Stimulated activated CD8-positive, alpha-beta memory T cell treated with anti-CD3 and anti-CD28 coated beads, Interleukin-4, amount 100 ng/mL, for 4 hours (primary cell): ENCODE measurements at regions not wholly inside any gene's neighbourhood (a gene's known extent, or its start where the extent isn't known, plus 50 kb on each side); places are given as distances from the start of the nearest gene placed in this dataset.
"Not testable (repeated sequence)": the region's sequence is repeated elsewhere in the genome, so short reads cannot be mapped to it uniquely, and the experiment has no call there.

Experiments used
- DNase-seq, 2 donors: peaks; one replicate each; pipeline ENCODE4 v3.0.0-alpha.2; 2020; ENCODE audit warnings: low read depth in 2 of 2, low spot score in 1 of 2

DNA sequence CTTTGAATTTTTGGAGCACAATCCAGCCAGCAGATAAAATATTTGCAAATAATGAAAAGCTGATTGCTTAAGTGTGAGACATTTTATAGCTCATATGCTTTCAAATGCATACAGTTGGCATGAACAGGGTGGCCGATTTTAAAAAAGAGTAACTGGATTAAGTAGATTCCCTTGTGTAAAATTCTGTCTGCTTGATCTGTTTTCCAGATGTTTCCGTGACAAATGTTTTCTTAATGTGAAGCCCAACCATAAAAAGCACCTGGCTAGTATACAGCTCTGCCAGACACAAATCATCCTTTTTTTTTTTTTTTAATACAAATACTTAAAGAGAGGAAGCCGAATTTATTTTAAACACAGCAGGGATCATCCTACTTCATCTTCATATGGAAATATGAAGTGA lies 440.7 kb downstream of the CCER1 start:
- DNase-seq: no peak

GRCh38 chr12:90512518-90512917 lies 442.5 kb downstream of the CCER1 start:
- DNase-seq: no peak

- DNase-seq: no peak
These were observed 444.0 kb downstream of the CCER1 start for GRCh38 chr12:90510948-90511347.

DNA sequence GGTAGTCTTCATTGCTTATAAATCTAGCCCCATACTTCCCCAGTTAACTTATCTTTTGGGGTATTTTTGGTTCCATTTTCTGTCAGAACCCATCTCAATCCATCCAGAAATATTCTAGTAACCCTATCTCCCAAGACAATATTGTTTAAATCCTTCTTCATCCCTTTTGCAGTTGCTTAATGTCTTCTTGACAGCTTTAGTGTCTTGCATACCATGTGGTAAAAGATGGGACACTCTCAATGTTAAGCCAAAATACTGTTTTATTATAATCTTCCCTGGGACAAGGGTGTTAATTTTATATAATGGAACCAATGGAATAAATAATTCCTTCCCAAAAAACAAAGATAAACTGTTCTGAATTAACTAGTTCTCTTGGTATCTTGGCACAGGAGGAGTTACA lies 450.2 kb downstream of the CCER1 start:
- no peak for DNase-seq

- no peak for DNase-seq
These were observed 452.9 kb downstream of the CCER1 start for GRCh38 chr12:90502070-90502469.

GRCh38 chr12:90501412-90501811 lies 453.6 kb downstream of the CCER1 start:
- no peak for DNase-seq

DNA sequence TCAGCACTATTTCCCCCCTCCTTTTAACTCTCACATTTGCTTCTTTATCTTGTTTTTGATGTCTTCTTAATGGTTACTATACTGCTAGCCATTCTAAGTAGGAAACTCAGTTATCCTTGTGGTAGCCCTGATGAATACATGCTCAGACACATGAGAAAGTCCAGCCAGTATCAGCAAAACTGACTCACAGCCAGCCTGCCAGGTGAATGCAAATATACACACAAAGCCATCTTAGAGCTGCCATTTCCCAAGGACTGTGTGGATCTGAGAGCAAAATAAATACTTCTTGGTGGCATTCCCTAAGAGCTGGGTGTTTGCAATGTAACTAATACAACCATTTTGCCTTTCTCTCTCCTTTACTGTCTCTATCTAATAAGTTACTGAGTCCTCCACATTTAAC lies 455.2 kb downstream of the CCER1 start:
- no peak for DNase-seq

DNA sequence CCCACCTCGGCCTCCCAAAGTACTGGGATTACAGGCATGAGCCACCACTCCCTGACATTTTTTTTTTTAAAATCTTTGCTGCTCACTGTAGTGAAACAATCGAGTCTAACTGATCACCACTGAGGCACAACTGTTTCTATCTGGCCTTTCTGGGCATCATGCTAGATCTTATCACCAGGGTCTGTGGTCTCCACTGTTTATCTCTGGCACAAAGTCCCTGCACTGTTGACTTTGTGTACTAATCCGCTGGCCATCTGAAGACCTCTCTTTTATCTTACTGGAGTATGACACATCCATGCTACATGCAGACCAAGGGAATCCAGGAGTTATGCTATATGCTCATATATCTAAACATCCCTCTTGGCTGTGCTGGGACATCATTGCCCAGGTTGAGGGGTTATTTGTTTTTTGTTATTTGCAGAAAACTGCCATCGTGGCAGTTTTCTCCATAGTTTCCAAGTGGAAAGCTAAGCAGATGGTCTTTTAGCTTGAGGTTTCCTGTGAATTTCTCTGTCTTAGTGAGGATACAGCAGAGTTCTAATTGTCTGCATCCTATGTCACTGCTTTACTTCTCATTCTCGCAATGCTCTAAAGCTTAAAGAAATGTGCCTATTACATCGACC lies 456.9 kb downstream of the CCER1 start:
- no peak for DNase-seq

- no peak for DNase-seq
These were observed 464.6 kb downstream of the CCER1 start for GRCh38 chr12:90490355-90490754.

- DNase-seq: no peak
These were observed 465.8 kb downstream of the CCER1 start for GRCh38 chr12:90489141-90489540.

GRCh38 chr12:90485560-90485959 lies 469.4 kb downstream of the CCER1 start:
- no peak for DNase-seq

DNA sequence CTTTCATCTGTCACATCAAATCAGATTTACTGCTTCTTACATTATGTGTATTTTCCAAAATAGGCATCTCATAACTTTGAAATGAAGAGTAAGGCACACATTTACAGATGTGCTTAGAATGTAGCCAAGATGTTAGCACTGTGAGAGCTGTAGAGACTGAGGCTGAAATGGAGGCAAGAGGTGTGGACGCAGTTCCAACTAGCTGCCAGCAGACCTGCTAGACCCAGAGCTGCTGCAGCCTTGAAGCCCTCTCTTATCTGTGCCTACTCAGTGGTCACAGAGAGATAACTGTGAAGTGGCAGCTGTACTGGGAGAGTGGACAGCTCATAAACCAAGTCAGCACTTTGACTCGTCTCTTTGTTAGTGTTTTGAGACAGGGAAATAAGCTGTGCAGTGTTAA lies 470.9 kb downstream of the CCER1 start:
- no peak for DNase-seq

DNA sequence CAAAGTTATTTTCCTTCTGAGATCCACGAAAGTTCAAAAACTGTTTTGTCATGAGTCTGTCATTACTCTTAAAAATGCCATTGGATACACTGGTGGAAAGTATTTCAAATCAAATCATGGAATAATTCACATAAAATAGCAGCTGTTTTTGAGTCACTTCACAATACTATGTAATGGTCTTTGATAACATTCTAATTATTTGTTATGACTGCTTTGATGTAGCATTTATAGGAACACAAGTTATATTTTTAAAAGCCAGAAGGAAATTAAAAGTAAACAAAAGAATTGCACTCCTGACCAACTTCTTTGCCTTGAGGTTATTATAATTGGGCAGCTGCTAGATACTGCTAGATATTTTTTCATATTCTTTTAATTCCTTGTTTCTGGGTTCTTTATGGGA lies 473.2 kb downstream of the CCER1 start:
- no peak for DNase-seq

GRCh38 chr12:90479237-90479636 lies 475.7 kb downstream of the CCER1 start:
- no peak for DNase-seq

GRCh38 chr12:90473831-90474230 lies 481.1 kb downstream of the CCER1 start:
- no peak for DNase-seq

DNA sequence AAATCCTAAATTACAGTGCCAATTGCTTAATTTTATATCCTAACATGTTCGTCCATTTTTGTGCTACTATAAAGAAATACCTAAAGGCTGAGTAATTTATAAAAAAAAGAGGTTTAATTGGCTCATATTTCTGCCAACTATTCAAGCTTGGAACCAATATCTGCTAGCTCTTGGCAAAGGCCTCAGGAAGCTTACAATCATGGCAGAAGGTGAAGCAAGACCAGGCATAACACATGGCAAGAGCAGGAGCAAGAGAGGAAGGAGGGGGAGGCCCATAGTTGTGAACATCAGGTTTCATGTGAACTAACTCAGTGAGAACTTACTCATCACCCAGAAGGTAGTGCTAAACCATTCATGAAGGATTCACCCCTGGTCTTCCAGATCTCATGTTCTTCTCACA lies 494.3 kb downstream of the CCER1 start:
- no peak for DNase-seq

DNA sequence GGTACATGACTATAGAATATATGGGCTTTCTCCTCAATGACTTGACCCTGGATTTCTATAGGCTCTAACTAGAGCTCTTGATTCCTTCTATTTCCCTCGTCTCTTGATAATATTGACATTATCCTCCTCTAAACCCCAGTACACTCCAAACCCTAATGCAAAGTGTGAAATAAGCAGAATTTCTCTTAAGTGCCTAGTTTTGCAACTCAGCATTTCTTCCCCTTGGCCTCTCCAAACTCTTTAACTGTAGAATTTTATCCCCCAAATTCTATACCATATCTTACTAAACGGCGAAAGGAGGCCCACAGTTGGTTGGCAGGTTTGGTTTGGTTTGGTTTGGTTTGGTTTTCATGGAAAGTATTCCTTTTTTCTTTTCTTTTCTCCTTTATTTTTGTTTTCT lies 498.7 kb downstream of the CCER1 start:
- DNase-seq: no peak

DNA sequence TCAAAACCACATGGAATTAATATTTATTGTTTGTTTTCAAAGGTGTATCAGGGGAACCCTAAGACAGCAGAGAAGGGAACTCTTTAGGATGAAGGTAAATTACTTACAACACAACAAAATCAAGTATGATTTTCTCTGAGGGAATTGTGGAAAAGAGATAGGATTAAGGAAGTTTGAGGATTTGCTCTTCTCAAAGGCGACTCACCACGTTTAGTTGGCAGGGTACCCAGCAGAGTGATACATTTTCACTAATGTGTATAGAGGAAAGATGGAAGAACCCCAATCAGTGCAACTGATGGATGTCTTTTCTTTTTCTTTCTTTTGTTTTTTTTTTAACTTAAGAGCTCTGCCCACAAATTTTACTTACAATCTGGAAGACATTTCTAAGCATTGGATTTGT lies 499.2 kb downstream of the CCER1 start:
- DNase-seq: no peak

DNA sequence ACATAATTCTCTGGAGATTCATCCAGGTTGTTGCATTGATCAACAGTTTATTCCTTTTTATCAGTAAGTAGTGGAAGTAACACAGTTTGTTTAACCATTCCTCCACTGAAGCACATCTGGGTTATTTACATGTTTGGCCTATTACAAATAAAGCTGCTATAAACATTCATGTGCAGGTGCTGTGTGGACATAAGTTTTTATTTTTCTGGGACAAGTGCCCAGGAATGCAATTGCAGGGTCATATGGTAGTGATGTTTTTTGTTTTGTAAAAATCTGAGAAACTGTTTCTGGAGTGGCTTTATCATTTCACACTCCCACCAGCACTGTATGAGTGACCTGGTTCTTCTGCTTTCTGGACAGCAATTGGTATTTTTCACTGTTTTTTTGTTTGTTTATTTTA lies 505.4 kb downstream of the CCER1 start:
- no peak for DNase-seq

DNA sequence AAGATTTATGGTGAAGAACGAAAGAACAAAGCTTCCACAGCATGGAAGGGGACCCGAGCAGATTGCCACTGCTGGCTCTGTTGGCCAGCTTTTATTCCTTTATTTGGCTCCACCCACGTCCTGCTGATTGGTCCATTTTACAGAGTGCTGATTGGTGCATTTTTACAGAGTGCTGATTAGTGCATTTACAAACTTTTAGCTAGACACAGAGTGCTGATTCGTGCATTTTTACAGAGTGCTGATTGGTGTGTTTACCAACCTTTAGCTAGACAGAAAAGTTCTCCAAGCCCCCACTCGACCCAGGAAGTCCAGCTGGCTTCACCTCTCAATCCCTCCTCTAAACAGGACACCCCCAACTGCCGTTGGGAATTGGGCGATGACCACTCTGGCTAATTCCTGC lies 511.5 kb downstream of the CCER1 start:
- not testable (repeated sequence) for DNase-seq

DNA sequence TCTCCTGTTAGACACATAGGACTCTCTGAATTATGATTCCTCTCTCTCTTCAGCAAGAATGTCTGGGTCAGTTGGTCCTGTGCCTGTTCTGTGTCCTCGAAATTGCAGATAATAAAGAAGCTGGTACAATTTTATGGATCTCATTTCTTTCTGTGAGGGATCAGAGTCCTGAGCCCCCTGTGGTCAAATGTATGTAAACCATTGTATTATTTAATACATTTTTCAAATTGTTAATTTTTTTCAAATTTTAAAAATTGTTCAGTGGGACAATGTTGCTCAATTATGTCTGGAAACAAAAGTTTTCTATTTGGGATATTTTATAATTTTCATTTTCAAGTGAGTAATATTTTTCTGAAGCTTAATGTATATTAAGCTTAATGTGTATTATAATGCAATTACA lies 513.5 kb downstream of the CCER1 start:
- DNase-seq: no peak

GRCh38 chr12:90428881-90429280 lies 526.1 kb downstream of the CCER1 start:
- DNase-seq: no peak

GRCh38 chr12:90428465-90428864 lies 526.5 kb downstream of the CCER1 start:
- no peak for DNase-seq

DNA sequence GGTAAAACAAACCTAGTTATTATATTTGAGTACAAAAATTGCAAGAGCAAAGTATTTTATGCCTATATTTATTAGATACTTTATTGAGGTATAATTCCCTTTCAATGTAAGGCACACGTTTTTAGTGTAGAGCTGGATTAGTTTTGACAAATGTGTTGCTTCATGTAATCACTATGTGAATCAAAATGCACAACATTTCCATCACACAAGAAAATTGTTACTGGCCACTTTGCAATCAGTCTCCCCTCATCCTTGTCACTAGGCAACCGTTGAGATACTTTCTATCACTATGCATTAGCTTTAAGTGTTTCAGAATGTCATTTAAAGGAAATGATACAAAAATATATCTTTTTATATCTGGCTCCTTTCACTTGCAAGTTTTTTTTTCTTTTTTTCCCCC lies 531.0 kb downstream of the CCER1 start:
- no peak for DNase-seq
